Forelimb muscle (tissue), 1 donor: ENCODE measurements at regions not wholly inside any gene's neighbourhood (a gene's known extent, or its start where the extent isn't known, plus 50 kb on each side); places are given as distances from the start of the nearest gene placed in this dataset.

ENCODE experiments used
- DNase-seq: peaks from one replicate; pipeline ENCODE4 v3.0.0-alpha.2; 2013; ENCODE audit warnings: low read depth

- no peak for DNase-seq
These were observed 2139.4 kb upstream of the TENM3 start for GRCh38 chr4:180103794-180104193.

- DNase-seq: no peak
These were observed 2137.8 kb upstream of the TENM3 start for GRCh38 chr4:180105362-180105761.

GRCh38 chr4:180106122-180106521 is 2137.1 kb upstream of the TENM3 start:
- no peak for DNase-seq

- no peak for DNase-seq
These were observed 2136.2 kb upstream of the TENM3 start for GRCh38 chr4:180106997-180107396.

GRCh38 chr4:180116840-180117239 is 2126.4 kb upstream of the TENM3 start:
- DNase-seq: no peak

- no peak for DNase-seq
These were observed 2123.1 kb upstream of the TENM3 start for GRCh38 chr4:180120068-180120467.

- no peak for DNase-seq
These were observed 2108.9 kb upstream of the TENM3 start for GRCh38 chr4:180134091-180134866.

GRCh38 chr4:180141734-180142133 is 2101.5 kb upstream of the TENM3 start:
- no peak for DNase-seq

GRCh38 chr4:180148737-180149136 is 2094.5 kb upstream of the TENM3 start:
- no peak for DNase-seq

GRCh38 chr4:180150818-180151217 is 2092.4 kb upstream of the TENM3 start:
- no peak for DNase-seq

GRCh38 chr4:180152831-180153230 is 2090.4 kb upstream of the TENM3 start:
- DNase-seq: no peak

- DNase-seq: no peak
These were observed 2089.6 kb upstream of the TENM3 start for GRCh38 chr4:180153587-180153986.

- no peak for DNase-seq
These were observed 2086.5 kb upstream of the TENM3 start for GRCh38 chr4:180156684-180157083.

GRCh38 chr4:180160195-180160983 is 2082.8 kb upstream of the TENM3 start:
- DNase-seq: no peak

- DNase-seq: no peak
These were observed 2078.4 kb upstream of the TENM3 start for GRCh38 chr4:180164799-180165198.

GRCh38 chr4:180169394-180169793 is 2073.8 kb upstream of the TENM3 start:
- no peak for DNase-seq

- DNase-seq: no peak
These were observed 2073.2 kb upstream of the TENM3 start for GRCh38 chr4:180169966-180170365.

GRCh38 chr4:180179146-180179545 is 2064.1 kb upstream of the TENM3 start:
- DNase-seq: no peak

GRCh38 chr4:180189666-180190065 is 2053.5 kb upstream of the TENM3 start:
- no peak for DNase-seq

GRCh38 chr4:180190382-180190781 is 2052.8 kb upstream of the TENM3 start:
- no peak for DNase-seq

GRCh38 chr4:180197471-180197870 is 2045.7 kb upstream of the TENM3 start:
- DNase-seq: no peak

- no peak for DNase-seq
These were observed 2039.9 kb upstream of the TENM3 start for GRCh38 chr4:180203349-180203748.

- DNase-seq: no peak
These were observed 2037.9 kb upstream of the TENM3 start for GRCh38 chr4:180205276-180205675.
